Activated CD4-positive, CD25-positive, alpha-beta regulatory T cell (primary cell): ENCODE measurements at regions not wholly inside any gene's neighbourhood (a gene's known extent, or its start where the extent isn't known, plus 50 kb on each side); places are given as distances from the start of the nearest gene placed in this dataset.

Experiments
- DNase-seq, 4 experiments: peaks; one replicate each; lab custom pipeline; 2025; lab: John Stamatoyannopoulos, UW

DNA sequence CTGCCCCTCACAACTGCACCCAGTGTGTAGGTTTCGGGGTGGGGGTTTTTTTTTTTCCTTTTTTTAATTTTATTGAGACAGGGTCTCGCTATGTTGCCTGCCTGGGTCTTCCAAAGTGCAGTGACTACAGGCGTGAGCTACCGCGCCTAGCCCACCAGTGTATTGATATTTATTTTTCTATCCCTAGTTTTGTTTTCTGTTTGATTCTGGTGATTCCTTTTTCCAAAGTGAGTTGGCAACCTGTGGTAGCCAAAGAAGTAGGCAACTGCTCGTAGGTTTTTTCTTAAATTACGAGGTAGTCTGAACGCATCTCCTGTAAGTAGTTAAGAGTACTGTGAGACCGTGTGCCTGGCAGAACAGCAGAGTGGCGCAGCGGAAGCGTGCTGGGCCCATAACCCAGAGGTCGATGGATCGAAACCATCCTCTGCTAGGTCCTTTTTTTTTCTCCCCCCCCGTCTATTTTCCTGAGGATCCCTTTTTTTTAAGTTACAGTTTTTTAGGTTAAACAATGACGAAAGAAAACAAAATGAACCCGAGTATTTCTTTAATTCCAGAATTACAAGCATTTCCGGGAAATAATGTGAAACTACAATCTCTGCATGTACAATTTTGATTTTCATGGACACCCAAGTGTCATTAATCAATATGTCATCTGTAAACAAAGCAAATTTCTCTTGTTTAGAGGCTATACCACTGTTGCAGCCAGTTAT, 78.7 kb upstream of the BTN3A2 start:
- peak; percentile 25 to 64 (median 48) for DNase-seq

DNA sequence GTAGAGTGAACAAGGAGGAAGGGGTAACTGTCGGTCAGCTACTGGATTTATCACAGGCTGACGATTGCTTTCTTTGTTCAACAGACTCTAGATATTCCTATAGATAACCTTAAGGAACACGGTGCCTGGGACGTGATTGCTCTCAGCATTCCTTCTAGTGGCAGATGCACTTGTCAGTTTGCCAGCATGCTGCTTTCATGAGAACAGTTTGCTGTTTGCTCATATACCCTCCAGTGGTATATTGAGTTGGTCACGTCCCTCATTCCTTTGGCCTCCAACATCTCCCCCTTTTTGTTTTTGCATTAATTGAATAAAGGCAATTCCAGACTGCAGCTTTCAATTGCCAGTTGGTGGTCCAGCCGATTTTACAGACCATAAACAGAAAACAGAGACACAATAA, 76.8 kb upstream of the BTN3A2 start:
- DNase-seq = no peak

DNA sequence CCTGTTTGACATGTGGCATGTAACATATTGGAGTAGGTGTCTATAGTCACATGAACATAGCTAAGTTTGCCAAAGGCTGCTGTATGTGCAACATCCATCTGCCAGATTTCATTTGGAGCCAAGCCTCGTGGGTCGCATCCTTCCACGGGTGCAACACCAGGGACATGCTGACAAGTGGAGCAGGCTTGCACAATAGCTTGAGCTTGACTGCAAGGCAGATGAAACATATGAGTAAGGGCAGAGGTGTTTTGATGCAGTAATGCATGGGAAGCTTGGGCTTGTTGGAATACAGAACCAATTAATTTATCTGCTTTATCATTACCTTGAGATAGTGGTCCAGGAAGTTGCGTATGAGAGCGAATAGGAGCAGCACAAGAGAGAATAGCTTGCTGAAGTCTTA, 74.1 kb upstream of the BTN3A2 start:
- DNase-seq = no peak

DNA sequence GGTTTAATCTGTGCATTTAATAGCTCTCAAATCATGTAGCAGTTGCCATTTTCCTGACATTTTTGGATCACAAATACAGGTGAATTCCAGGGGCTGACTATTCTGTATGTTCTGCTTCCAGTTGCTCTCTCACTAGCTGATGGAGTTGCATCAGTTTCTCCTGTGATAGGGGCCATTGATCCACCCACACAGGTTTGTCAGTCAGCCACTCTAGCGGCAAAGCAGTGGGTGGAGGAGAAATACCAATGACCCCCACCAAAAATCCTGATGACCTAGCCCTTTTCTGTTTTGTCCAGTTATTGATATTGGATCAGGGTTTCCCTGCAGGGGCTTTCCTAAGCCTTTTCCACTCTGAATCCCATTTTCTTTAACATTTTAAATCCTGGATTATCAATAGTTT, 72.3 kb upstream of the BTN3A2 start:
- no peak for DNase-seq

DNA sequence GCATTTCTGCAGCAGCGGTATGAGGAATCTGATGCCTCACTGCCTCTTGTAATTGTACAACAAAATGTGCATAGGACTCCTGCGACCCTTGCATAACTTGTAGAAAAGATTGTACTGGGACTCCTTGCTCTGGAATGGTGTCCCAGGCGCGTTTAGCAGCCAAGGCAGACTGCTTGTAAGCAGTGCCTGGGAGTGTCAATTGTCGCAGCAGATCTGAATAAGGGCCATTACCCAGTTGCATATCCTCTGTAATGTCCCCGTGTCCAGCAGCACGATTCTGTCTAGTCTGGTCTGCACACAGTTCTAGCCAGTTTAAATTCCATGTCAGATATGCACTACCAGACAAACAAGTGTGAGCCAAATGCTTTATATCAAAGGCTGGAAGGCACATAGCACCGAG, 70.7 kb upstream of the BTN3A2 start:
- no peak for DNase-seq

DNA sequence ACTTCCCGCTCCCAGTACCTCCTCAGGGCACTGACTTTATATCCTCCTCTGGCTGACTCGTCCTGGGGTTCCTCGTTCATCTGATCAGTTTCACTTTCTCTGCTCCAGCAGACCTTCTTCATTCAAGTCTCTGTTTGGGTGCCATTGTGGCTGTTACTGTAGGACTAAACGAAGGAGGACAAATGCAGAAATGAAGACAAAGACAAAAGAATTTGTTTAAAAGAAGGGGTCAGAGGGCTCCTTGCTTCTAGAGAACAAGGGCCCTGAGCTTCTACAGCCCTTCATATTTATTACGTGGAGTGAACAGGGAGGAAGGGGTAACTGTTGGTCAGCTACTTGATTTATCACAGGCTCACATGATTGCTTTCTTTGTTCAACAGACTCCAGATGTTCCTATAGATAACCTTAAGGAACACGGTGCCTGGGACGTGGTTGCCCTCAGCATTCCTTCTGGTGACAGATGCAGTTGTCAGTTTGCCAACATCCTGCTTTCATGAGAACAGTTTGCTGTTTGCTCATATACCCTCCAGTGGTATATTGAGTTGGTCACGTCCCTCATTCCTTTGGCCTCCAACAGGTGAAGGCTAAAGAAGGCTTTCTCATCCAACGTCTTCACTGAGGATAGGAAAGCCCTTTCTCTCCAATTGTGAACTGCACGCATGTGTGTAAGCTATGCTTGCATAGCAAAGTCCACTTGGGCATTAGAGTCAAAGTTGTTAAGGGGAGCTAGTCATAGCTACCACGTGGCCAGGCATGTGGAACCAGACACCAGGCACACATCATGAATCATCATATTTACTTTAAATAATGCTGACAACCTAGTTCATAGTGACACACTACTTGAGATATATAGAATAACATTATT, 69.1 kb upstream of the BTN3A2 start:
- no peak for DNase-seq

DNA sequence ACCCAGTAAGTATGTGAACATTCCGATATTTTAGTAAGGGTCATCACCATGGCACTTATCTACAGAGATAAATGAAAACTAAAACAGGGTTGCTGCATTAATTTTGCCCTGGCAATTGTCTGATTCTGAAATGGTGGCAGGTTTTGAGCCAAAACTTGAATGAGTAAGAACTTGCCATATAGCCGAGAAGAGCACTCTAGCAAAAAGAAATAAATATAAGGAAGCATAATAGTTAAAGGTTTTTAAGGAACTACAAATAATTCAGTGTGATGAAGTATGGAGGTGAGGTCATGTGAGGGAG, 68.5 kb upstream of the BTN3A2 start:
- no peak for DNase-seq

DNA sequence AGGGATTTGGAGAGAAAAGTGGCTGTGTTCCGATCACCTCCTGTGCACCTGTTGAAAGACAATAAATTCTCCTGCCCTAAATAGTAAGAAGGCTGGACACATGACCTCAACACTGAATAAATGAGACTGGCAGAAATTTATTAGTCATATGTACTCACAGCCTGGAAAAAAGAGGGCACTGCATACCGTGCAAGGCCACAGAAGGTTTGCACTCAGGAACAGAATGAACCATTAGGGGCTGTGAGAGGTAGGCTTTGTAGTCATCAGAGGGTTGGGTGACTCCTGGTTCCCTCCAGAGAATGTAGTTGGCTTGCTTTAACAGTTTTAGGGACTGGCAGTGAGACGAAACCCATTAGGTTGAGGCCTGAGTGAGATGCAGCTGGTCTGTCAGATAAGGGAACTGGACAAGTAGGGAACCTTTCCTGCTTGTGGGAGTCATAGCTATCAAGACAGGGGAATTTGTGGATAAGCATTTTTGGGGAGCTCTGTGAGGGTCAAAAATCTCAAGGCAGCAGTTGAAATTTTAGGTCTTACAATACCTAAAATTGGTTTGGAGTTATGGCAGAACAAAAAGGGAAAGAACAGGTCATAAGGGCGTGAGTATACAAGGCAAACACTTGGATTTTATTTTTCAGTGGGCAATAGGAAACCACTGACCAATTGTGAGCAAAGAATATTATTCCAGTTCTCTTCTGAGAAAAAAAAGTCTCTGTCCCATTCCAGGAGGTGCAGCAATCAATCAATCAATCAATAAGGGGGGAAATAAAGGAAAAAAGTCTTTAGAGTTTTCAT, 67.9 kb upstream of the BTN3A2 start:
- DNase-seq = no peak

DNA sequence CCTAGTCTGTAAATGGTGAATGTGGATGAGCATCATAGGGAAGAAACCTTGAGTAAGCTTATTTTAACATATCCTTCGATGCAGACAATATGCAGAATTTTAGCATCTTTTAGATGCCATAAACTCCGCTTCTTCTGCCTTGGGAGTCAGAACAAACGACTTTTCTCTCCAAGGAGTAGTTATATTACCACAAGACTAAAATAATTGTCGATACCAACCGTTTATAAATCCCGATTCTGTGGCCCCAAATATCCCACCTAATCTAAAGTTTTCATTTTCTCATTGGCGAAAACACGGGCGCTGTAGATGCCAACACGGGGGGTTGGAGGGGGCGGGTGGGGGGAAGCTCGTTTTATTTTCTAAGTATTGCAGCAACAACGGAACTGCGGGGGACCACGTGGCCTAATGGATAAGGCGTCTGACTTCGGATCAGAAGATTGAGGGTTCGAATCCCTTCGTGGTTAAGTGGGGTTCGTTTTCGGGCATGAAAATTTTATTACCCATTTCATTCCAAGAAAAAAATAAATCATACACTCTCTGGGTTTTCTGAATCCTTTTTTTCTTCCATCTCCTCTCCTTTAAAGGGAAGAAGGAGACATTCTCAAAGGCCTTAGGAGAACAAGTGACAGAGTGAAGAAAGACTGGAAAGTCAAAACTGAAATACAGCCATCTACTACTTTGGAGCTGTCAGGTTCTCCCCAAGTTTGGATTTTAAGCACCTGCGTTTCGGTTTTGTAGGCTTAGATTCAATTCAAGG, 65.5 kb upstream of the BTN3A2 start:
- no peak for DNase-seq

DNA sequence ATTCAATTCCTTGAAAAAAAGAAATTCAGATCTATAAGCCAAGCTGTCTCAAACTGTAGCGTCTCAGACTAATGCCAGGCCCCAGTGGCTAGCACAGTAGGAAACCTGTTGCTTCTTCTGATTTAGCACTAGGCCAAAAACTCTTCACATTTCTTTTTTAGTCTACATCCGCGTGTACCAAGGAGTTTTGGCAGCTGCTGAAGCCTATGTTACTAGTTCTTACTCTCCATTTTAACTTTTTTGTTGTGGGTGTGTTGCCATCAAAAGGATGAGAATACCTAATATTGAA, 65.0 kb upstream of the BTN3A2 start:
- DNase-seq = no peak

DNA sequence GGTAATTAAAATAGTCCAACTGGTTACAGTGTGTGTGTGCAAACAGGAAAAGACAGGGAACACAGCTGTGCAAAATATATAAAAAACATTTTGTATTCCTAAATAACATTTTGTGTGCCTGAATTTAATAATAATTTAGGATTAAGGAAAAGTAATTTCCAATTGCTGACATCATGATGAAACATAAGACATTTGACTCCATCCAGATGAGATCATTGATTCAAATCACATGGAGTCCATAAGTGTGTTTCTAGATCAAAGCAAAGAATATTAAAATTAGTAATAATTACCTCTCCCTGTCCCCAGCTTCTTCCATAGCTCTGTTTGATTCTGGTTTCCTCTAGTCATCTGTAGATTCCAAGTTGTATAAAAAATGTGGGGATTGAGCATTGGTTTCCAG, 64.6 kb upstream of the BTN3A2 start:
- DNase-seq = no peak

DNA sequence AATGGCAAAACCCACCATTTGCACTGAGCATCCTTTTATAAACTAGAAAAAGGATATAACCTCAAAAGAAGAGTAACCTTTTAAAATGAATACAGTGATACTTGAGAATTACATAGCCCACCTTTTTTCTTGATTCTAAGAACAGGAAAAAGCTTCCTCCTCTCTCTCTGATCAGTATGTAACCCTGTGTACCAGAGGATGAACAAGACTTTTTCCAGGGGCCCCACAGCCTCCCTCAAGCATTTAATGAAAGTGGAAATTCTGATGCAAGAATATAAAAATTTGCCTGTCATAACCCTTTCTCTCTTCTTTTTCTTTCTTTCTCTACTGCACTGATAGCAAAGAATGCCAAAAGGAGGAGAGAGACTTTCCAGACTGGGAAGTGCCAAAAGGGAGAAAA, 64.2 kb upstream of the BTN3A2 start:
- no peak for DNase-seq

DNA sequence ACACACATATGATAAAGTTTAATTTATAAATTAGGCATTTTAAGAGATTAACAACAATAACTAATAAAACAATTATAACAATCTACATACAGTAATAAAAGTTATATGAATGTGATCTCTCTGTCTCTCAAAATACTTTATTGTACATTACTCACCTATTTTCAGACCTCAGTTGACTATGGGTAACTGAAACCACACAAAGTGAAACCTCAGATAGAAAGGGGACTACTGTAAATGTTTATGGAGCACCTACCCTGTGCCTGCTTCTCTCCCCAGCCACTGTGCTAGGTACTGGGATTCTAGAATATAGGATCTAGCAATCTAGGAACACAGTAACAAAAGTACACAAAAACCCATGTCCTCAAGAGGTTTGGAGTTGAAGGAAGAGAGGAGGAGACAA, 63.4 kb upstream of the BTN3A2 start:
- DNase-seq = no peak

DNA sequence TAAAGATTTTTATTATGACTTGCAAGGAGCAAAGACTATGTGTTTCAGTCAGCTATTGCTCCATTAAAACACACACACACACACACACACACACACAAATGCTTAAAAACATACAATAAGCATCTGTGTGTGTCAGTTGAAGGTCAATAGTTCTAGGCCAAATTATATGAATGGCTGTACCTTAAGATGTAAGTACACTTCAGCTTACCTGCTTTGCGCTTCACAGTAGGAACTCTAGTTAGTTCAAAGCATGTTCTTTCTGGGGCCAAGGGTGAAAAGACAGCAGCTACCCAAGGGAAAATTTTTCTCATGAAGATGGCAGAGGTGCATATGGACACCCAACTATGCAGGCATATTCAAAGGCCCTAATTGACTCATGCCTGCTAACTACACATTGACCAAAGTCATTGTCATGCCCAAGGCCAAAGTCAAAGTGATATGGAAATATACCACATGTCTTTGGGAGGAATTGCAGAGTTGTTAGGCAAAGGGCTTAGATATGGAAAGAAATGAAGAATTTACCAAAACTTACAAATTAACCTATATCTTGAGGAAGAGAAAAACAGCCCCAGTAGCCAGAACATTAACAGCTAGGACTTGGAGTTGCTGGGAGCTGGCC, 61.9 kb upstream of the BTN3A2 start:
- no peak for DNase-seq

DNA sequence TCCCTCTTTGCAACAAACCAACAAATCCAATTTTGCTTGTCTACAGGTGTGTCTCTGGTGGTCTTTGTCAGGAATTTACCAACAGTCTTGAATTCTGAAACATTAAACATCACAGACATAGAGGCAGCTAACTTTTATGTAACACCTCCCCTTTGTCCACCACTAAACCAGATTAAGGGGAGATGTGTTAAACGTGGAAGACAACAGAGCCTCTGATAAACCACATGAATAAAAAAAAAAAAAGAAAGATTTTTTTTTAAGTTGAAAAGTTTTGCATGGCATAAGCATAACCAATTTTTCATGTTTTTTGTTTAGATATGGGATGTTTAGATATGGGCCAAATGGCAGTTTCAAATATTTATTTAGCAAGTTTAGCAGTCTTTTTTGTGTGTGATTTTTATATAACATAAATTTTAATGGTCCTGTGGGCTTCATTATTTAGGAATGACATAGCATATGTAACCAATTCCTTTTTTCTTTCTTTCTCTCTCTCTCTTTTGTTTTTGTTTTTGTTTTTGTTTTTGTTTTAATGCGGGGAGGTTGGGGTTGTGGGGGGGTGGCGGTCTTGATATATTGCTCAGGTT, 60.7 kb upstream of the BTN3A2 start:
- no peak for DNase-seq

DNA sequence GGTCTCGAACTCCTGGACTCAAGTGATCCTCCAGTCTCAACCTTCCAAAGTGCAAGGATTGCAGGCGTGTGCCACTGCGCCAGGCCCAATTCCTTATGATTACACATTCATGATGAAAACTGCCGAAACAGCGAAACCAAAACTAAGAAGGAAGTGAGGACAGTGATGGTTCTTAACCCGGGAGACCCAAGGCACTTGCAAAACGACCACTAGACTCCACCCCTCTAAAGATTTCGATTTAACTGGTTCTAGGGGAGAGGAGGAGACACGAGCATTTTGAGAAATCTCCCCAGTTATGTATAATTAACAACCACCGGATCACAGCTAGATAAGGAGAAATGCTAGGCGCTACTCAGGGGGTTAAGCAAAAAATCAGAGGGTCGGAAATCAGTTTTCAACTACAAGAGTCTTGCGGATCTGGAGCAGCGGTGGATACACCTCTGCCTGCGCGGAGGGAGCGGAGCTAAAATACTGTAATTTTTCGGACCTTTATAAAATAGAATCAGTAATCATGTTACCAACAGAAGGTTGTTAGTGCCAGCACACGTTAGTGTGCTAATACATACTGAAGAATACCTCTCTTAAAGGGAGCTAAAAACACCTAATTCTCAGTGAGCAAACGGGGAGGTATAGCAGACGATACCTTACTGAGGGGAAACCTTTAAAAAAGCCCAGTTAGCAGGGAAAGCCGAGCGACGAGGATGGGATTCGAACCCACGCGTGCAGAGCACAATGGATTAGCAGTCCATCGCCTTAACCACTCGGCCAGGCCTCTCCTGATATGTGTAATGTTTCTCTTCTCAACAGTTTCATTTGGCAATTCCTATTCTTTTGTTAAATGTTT, 60.0 kb upstream of the BTN3A2 start:
- peak in 3 of 4 experiments; percentile 9 to 53 (median 42) for DNase-seq

DNA sequence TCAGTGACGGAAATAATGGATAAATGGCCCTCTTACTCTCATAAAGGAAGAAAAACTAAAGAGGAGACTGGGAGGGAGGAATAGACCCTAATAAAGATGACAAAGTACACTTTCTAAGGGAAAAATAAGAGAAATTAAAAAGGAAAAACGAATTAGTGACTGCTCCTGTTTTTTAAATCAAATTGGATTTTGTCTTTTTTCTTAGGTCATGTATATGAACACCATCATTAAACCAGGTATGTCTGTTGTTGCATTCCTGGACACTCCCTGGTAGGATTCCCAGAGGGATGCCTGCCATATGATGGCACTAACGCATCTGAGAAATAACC, 59.4 kb upstream of the BTN3A2 start:
- no peak for DNase-seq

DNA sequence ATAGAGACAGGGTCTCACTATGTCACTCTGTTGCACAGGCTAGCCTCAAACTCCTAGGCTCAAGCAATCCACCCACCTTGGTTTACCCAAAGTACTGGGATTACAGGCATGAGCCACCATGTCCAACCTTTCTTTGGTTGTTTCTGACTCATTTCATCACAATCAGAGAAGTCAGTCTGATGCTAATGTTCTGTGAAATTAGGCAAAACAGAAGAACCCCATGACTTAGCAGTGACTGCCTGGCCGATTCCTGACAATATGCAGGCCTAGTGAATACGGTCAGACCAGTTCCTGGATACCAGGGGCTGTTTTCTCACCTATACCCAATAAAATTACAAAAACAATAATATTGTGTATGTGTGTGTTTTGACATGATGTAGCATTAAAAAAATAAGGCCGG, 58.8 kb upstream of the BTN3A2 start:
- no peak for DNase-seq

DNA sequence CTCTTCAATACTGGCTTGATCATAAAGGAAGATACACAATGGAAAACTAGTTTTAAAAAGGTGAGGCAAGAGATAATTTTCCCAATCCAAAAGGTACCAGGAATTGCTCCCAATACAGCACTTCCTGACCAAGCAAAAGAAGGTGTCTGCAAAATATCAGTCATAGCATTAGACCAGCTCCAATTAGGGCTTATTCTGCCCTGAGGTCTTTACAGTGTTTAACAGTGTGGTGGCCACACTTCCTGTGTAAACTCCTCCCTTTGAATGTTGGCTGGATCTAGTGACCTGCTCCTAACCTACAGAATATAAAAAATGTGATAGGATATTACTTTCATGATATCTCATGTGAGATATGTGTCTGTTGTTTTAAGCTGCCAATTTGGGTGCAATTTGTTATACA, 57.1 kb upstream of the BTN3A2 start:
- no peak for DNase-seq

DNA sequence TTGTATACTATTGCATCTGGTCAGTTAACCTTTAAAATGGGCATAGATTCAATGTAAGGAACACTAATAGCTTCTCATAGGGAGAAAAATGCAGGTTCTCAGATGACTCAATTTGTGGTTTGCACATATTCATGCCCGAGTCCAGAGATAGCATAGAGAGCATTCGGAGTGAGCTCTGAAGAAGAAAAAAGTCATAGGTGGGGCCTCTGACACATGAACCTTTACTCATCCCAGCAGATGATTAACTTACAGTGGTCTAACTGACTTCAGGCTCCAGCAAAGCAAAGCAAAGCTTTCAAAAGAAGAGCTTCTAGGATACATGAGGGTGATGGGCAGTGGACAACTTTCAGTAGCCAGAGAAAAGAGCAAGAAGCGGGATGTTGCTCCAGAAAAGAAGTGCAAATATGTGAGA, 55.3 kb upstream of the BTN3A2 start:
- DNase-seq = no peak

DNA sequence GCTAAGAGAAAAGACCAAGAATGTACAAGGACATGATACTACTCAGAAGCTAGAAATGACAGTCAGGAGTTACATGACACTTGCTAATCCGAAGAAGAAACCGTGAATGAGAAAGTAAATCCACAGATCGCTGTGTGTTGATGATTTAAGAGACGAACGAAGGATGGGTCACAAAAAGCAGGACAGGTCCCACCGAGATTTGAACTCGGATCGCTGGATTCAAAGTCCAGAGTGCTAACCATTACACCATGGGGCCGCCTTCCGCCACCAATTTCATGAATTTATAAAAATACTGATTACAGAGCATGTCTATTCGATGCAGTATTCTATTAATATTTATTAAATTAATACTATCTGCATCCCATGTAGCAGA, 54.0 kb upstream of the BTN3A2 start:
- peak in 2 of 4 experiments; percentile 10 to 36 for DNase-seq
